HepG2 (cell line): ENCODE measurements at regions not wholly inside any gene's neighbourhood (a gene's known extent, or its start where the extent isn't known, plus 50 kb on each side); places are given as distances from the start of the nearest gene placed in this dataset.

Source experiments
- ATAC-seq: fragments of 200-7000 bp; cut with Tn5 transposase; 3 replicates; pipeline ENCODE4 v1.9.1; 2020; ENCODE audit warnings: mild to moderate bottlenecking, moderate library complexity
- BruUV-seq: library from RNA; stranded (reverse); fragments of 400-500 nt; replicated peaks from 2 replicates; lab custom pipeline; 2021; lab: Mats Ljungman, UMichigan
- CTCF ChIA-PET: fragments of 300-600 bp; formaldehyde crosslinking; extraction: SDS; loops from one replicate; lab custom pipeline; 2021; ENCODE audit warnings: low total read pairs, inconsistent platforms, low intra/inter-chr PET ratio; lab: Yijun Ruan, JAX
- POLR2A ChIA-PET: fragments of 350-600 bp; sonication (Branson Sonifier 250); formaldehyde crosslinking; loops from one replicate; lab custom pipeline; 2020; ENCODE audit warnings: antibody characterized with exemption, inconsistent platforms; lab: Yijun Ruan, JAX
- DNase-seq: peaks from one replicate; pipeline ENCODE4 v3.0.0-alpha.2; 2015; ENCODE audit warnings: low spot score
- FAIRE-seq: peaks from 3 replicates; lab custom pipeline; 2011; peaks lifted over from hg19 to GRCh38; lab: Jason Lieb, UNC
- H2AFZ ChIP-seq: one replicate; pipeline ENCODE4 v1.6.1; 2011; ENCODE audit warnings: low read length, inconsistent platforms
- H3K27ac ChIP-seq: fragments of 300-600 bp; 3 replicates; pipeline ENCODE4 v1.8.0; 2011; ENCODE audit warnings: mixed run types, mild to moderate bottlenecking, mixed read lengths, low read length, inconsistent platforms; ENCODE audit not compliant: insufficient read depth; ENCODE audit errors: extremely low read length
- H3K27me3 ChIP-seq, 2 experiments: fragments of 200-600 bp in 1 of 2; 2 replicates in 1 of 2; 3 replicates in 1 of 2; pipeline versions ENCODE4 v1.6.0 to v1.8.0; 2011; ENCODE audit warnings: low read length in 2 of 2, mild to moderate bottlenecking in 2 of 2, moderate library complexity in 2 of 2, inconsistent platforms in 1 of 2; ENCODE audit not compliant: insufficient read depth in 2 of 2, control insufficient read depth in 1 of 2
- H3K36me3 ChIP-seq, 2 experiments: fragments of 200-600 bp in 1 of 2; replicated peaks in 1 of 2; 2 replicates in 1 of 2; 3 replicates in 1 of 2; pipeline versions ENCODE4 v1.5.1 to v1.8.0; 2011; ENCODE audit warnings: low read length in 2 of 2, inconsistent platforms in 1 of 2; ENCODE audit not compliant: insufficient read depth in 2 of 2, control insufficient read depth in 1 of 2
- H3K4me1 ChIP-seq: 2 replicates; pipeline ENCODE4 v1.5.1; 2012; ENCODE audit warnings: low read length, inconsistent platforms; ENCODE audit not compliant: insufficient read depth
- H3K4me2 ChIP-seq: 2 replicates; pipeline ENCODE4 v1.6.0; 2011; ENCODE audit warnings: low read depth, low read length, inconsistent platforms
- H3K4me3 ChIP-seq, 3 experiments: fragments of 200-600 bp in 1 of 3; sonication (generic), shearing (Covaris generic) in 1 of 3; replicated peaks in 1 of 3; 2 replicates each; pipeline ENCODE4 v1.5.1; 2011 to 2016; ENCODE audit warnings: low read length in 3 of 3, inconsistent platforms in 2 of 3, low read depth in 2 of 3, mild to moderate bottlenecking in 2 of 3, control low read depth in 1 of 3, mixed read lengths in 1 of 3; ENCODE audit not compliant: insufficient read depth in 1 of 3
- H3K79me2 ChIP-seq: one replicate; pipeline ENCODE4 v1.6.1; 2011; ENCODE audit warnings: low read length, inconsistent platforms; ENCODE audit not compliant: insufficient read depth
- H3K9ac ChIP-seq: 2 replicates; pipeline ENCODE4 v1.6.0; 2011; ENCODE audit warnings: mild to moderate bottlenecking, low read depth, low read length, inconsistent platforms; ENCODE audit not compliant: insufficient read depth
- H3K9me3 ChIP-seq: 2 replicates; pipeline ENCODE4 v1.5.1; 2012; ENCODE audit warnings: mild to moderate bottlenecking, low read length
- H4K20me1 ChIP-seq: 2 replicates; pipeline ENCODE4 v1.6.0; 2011; ENCODE audit warnings: inconsistent platforms, mild to moderate bottlenecking, low read length, moderate library complexity; ENCODE audit not compliant: insufficient read depth
- ERF ChIP-seq: IDR thresholded peaks from 2 replicates; pipeline ENCODE4 v1.6.1; 2018; ENCODE audit warnings: missing biosample characterization, missing genetic modification reagents
- PHF21A ChIP-seq: sonication (generic); formaldehyde crosslinking; IDR thresholded peaks from 2 replicates; pipeline ENCODE4 v1.5.0; 2020; ENCODE audit warnings: mild to moderate bottlenecking, missing genetic modification reagents
- ZFP90 ChIP-seq: sonication (generic); formaldehyde crosslinking; IDR thresholded peaks from 2 replicates; pipeline ENCODE4 v1.8.0; 2022; ENCODE audit warnings: missing genetic modification reagents, mild to moderate bottlenecking, inconsistent platforms, borderline replicate concordance
- ZNF343 ChIP-seq: sonication (generic); formaldehyde crosslinking; IDR thresholded peaks from 2 replicates; pipeline ENCODE4 v1.4.0; 2020; ENCODE audit warnings: mild to moderate bottlenecking, missing genetic modification reagents
- ZNF547 ChIP-seq: sonication (generic); formaldehyde crosslinking; IDR thresholded peaks from 2 replicates; pipeline ENCODE4 v1.5.1; 2020; ENCODE audit warnings: mild to moderate bottlenecking, missing genetic modification reagents
- ZNF619 ChIP-seq: sonication (generic); formaldehyde crosslinking; IDR thresholded peaks from 2 replicates; pipeline ENCODE4 v1.4.0; 2020; ENCODE audit warnings: mild to moderate bottlenecking, missing genetic modification reagents
- WGBS: methylation state at CpG from one replicate; pipeline ENCODE4 v1.1.6; 2017; ENCODE audit warnings: low lambda C conversion rate; 5-methylcytosine and 5-hydroxymethylcytosine counted together
- in situ Hi-C: cut with HindIII; loops from 2 replicates; pipeline ENCODE4 v1.10.0; 2017; ENCODE audit warnings: low pct_unique_long_range_greater_than_20kb; ENCODE audit not compliant: extremely low pct_ligation_motif_present
- intact Hi-C: fragments of 100-400 bp; cut with micrococcal nuclease; formaldehyde crosslinking; loops from one replicate; pipeline ENCODE4 v1.10.0; 2022; ENCODE audit not compliant: unreplicated experiment
- TF ChIP-seq, protein P1 (sequence below): sonication (generic); formaldehyde crosslinking; IDR thresholded peaks from 2 replicates; pipeline ENCODE4 v1.5.1; 2020; ENCODE audit warnings: missing genetic modification reagents, mild to moderate bottlenecking, borderline replicate concordance

GRCh38 chr20:53647286-53647821 lies 53.7 kb upstream of the ZNF217 start (continued):
- 0 out of 2 replicates have a peak, but pooled peaks have one; percentile 38 for TF ChIP-seq PHF21A
- TF ChIP-seq ZNF343 (CRISPR knock-in tag) = no peak
- TF ChIP-seq ZFP90 = no peak
- TF ChIP-seq ZNF547 (CRISPR knock-in tag) = 0 out of 2 replicates have a peak, but pooled peaks have one; percentile 46
- TF ChIP-seq, protein P1, sequence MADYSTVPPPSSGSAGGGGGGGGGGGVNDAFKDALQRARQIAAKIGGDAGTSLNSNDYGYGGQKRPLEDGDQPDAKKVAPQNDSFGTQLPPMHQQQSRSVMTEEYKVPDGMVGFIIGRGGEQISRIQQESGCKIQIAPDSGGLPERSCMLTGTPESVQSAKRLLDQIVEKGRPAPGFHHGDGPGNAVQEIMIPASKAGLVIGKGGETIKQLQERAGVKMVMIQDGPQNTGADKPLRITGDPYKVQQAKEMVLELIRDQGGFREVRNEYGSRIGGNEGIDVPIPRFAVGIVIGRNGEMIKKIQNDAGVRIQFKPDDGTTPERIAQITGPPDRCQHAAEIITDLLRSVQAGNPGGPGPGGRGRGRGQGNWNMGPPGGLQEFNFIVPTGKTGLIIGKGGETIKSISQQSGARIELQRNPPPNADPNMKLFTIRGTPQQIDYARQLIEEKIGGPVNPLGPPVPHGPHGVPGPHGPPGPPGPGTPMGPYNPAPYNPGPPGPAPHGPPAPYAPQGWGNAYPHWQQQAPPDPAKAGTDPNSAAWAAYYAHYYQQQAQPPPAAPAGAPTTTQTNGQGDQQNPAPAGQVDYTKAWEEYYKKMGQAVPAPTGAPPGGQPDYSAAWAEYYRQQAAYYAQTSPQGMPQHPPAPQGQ (CRISPR knock-in tag) = no peak
- TF ChIP-seq, all 625 proteins: peak for 7

DNA sequence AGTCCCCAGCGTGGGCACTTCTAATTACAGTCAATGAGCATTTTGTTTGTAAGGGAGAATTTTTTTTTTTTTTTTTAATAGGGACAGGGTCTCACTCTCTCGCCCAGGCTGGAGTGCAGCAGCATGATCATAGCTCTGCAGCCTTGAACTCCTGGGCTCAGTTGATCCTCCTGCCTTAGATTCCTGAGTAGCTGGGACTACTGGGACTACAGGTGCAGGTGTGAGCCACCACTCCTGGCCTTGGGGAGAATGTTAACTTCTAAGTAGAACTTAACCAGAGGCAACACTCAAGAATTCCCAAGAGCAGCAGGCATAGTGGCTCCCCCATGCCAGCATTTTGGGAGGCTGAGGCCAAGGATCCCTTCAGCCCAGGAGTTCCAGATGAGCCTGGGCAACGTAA lies 52.9 kb upstream of the ZNF217 start:
- in situ Hi-C loops = no loop called here
- Histone ChIP-seq H3K27ac (peak overlapping the region; percentile 33), H2AFZ (no peak overlapping the region), H3K36me3 (no peaks in the 10 kb centered on the region), H4K20me1 (no peaks in the 10 kb centered on the region), H3K4me2 (no peak overlapping the region), H3K9me3 (no peaks in the 10 kb centered on the region), H3K27me3 (no peaks in the 10 kb centered on the region), H3K4me1 (peaks cover 73% of the 10 kb centered on the region), H3K4me3 (no peak overlapping the region), H3K9ac (no peak overlapping the region), H3K79me2 (no peaks in the 10 kb centered on the region)
- 80% methylated on average over 3 of the region's 3 CpGs for WGBS
- CTCF ChIA-PET = no interaction called here
- FAIRE-seq (no peak), DNase-seq (no peak), ATAC-seq (no peak)
- TF ChIP-seq ERF = no peak
- 0 out of 2 replicates have a peak, but pooled peaks have one; percentile 18 for TF ChIP-seq ZNF619
- no TSS peak for BruUV-seq
- intact Hi-C loops = no loop called here
- POLR2A ChIA-PET = interaction anchor here (0.7 to 3.5 kb wide), 7 partner anchors 8 to 552 kb away, joined by 3 to 26 read pairs (median 5); no protein-coding TSS in a partner anchor
